Effector memory CD8-positive, alpha-beta T cell (primary cell): ENCODE measurements at regions not wholly inside any gene's neighbourhood (a gene's known extent, or its start where the extent isn't known, plus 50 kb on each side); places are given as distances from the start of the nearest gene placed in this dataset.
"Not testable (repeated sequence)": the region's sequence is repeated elsewhere in the genome, so short reads cannot be mapped to it uniquely, and the experiment has no call there.

Experiments
- ATAC-seq: fragments of 150-1000 bp; cut with Tn5 transposase; replicated peaks from 2 replicates; pipeline ENCODE4 v1.10.0; 2021; ENCODE audit warnings: mild to moderate bottlenecking, moderate library complexity
- DNase-seq, 3 experiments: peaks; one replicate each; pipeline ENCODE4 v3.0.0; 2021
- H3K27ac Mint-ChIP-seq, 2 donors: one replicate each; pipeline ENCODE4 v1.8.0; 2022; ENCODE audit warnings: mild to moderate bottlenecking in 2 of 2, mixed read lengths in 2 of 2, moderate library complexity in 2 of 2
- H3K27me3 Mint-ChIP-seq, 2 donors: one replicate each; pipeline ENCODE4 v1.8.0; 2022; ENCODE audit warnings: mixed read lengths in 2 of 2
- H3K36me3 Mint-ChIP-seq: one replicate; pipeline ENCODE4 v1.8.0; 2022; ENCODE audit warnings: mild to moderate bottlenecking, moderate library complexity, mixed read lengths; ENCODE audit not compliant: insufficient read depth
- H3K4me1 Mint-ChIP-seq, 2 donors: one replicate each; pipeline ENCODE4 v1.8.0; 2022; ENCODE audit warnings: low read depth in 2 of 2, mixed read lengths in 2 of 2
- H3K4me3 Mint-ChIP-seq, 2 donors: one replicate each; pipeline ENCODE4 v1.8.0; 2022; ENCODE audit warnings: mild to moderate bottlenecking in 2 of 2, mixed read lengths in 2 of 2, moderate library complexity in 2 of 2
- H3K9me3 Mint-ChIP-seq, 2 donors: one replicate each; pipeline ENCODE4 v1.8.0; 2022; ENCODE audit warnings: mixed read lengths in 2 of 2

DNA sequence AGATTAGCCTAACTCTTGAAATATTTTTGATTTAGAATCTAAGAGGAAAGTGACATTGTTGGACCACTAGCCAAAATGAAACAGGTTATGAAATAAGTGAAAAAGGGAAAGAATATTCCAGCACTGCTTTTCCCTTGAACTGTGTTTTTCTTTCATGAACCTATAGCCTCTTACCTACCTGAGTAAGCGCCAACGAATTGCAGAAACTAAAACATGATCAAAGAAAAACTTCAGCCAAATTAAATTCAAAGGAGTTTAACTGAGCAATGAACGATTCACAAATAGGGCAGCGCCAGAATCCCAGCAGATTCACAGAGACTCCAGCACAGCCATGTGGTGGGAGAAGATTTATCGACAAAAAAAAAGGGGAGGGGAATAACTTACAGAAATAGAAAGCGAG is 518.6 kb downstream of the PIK3C3 start:
- peaks cover 4 to 8% of the 10 kb centered on the region in 2 donors for H3K9me3 Mint-ChIP-seq
- no peak overlapping the region for H3K27ac Mint-ChIP-seq
- H3K36me3 Mint-ChIP-seq, result peaks cover 5% of the 10 kb centered on the region
- ATAC-seq (no peak), DNase-seq (no peak)
- no peak overlapping the region for H3K4me3 Mint-ChIP-seq
- no peaks in the 10 kb centered on the region for H3K4me1 Mint-ChIP-seq
- no peaks in the 10 kb centered on the region for H3K27me3 Mint-ChIP-seq

- Mint-ChIP-seq H3K9me3 (peaks cover 4 to 8% of the 10 kb centered on the region in 2 donors), H3K27me3 (no peaks in the 10 kb centered on the region), H3K36me3 (peaks cover 5% of the 10 kb centered on the region), H3K4me1 (no peaks in the 10 kb centered on the region), H3K27ac (no peak overlapping the region), H3K4me3 (no peak overlapping the region)
- no peak for DNase-seq
- no peak for ATAC-seq
Observed at GRCh38 chr18:42474577-42474976, 519.5 kb downstream of the PIK3C3 start.

- no peak overlapping the region for H3K4me3 Mint-ChIP-seq
- H3K27me3 Mint-ChIP-seq, result no peaks in the 10 kb centered on the region
- DNase-seq (no peak), ATAC-seq (no peak)
- peaks cover 5% of the 10 kb centered on the region for H3K36me3 Mint-ChIP-seq
- H3K9me3 Mint-ChIP-seq, result peaks cover 4 to 8% of the 10 kb centered on the region in 2 donors
- H3K4me1 Mint-ChIP-seq, result no peaks in the 10 kb centered on the region
- no peak overlapping the region for H3K27ac Mint-ChIP-seq
Observed at GRCh38 chr18:42475157-42475556, 520.1 kb downstream of the PIK3C3 start.

DNA sequence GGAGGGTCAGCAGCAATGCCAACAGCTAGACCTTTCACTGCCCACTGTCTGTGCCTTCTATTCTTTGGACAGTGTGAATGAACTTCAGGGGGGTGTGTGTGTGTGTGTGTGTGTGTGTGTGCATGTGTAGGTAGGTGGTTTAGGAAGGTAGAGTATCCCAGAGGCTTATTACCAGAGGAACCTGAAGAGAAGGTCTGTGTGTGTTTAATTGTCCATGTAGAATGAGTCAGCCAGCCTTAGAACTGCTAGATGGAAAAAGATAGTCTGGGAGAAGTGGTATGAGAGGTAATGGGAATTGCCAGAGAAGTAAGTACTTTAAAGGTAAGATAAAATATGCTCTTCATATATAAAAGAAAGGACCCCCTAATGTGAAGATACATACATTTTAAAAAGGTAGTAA is 522.2 kb downstream of the PIK3C3 start:
- Mint-ChIP-seq H3K27ac (no peak overlapping the region), H3K36me3 (peaks cover 5% of the 10 kb centered on the region), H3K9me3 (peaks cover 0 to 8% of the 10 kb centered on the region in 2 donors), H3K27me3 (no peaks in the 10 kb centered on the region), H3K4me3 (no peak overlapping the region), H3K4me1 (no peaks in the 10 kb centered on the region)
- DNase-seq (no peak), ATAC-seq (no peak)

- no peak overlapping the region for H3K4me3 Mint-ChIP-seq
- H3K27me3 Mint-ChIP-seq, result no peaks in the 10 kb centered on the region
- peaks cover 5 to 27% of the 10 kb centered on the region in 2 donors for H3K9me3 Mint-ChIP-seq
- DNase-seq (no peak), ATAC-seq (no peak)
- H3K36me3 Mint-ChIP-seq, result peaks cover 5% of the 10 kb centered on the region
- no peaks in the 10 kb centered on the region for H3K4me1 Mint-ChIP-seq
- no peak overlapping the region for H3K27ac Mint-ChIP-seq
Observed at GRCh38 chr18:42480441-42480840, 525.4 kb downstream of the PIK3C3 start.

DNA sequence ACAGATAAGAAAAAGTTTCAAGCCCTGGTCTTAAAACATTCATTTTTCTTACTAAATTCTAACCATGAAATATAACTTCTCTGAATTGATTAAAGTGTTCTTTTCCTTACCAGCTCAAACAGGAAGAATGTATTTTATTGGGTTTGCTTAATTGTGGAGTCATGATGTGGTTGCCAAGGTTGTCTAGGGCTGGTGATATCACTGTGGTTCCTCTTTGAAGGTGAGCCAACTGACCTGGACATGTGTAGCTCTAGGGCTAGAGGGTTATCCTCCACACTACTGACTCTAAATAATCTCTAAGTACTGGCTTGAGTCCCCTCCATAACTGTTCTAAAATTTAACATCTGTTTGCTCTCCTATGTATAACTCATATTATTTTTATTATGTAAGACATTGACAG is 529.6 kb downstream of the PIK3C3 start:
- H3K36me3 Mint-ChIP-seq, result no peaks in the 10 kb centered on the region
- H3K9me3 Mint-ChIP-seq, result peaks cover 9 to 26% of the 10 kb centered on the region in 2 donors
- H3K27ac Mint-ChIP-seq, result no peak overlapping the region
- DNase-seq (no peak), ATAC-seq (no peak)
- H3K4me3 Mint-ChIP-seq, result no peak overlapping the region
- H3K4me1 Mint-ChIP-seq, result no peaks in the 10 kb centered on the region
- no peaks in the 10 kb centered on the region for H3K27me3 Mint-ChIP-seq

DNA sequence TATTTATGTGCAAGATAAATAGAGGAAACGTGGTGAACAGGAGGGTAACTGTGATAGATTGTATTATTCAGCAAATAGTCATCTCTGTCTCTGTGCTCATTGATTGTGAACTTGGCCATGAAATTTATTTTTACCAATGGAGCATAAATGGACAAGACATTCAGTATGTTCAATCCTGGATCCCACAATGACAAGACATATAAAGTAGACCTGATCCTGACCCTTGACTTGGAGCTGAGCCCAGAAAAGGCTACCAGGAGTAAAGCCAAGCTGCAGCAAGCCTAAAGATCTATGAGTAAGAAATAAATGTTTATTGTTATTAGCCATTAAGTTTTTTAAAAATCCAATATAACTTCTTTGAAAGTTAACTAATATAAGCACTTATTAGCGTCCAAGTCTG is 531.2 kb downstream of the PIK3C3 start:
- Mint-ChIP-seq H3K27me3 (no peaks in the 10 kb centered on the region), H3K9me3 (peaks cover 9 to 26% of the 10 kb centered on the region in 2 donors), H3K4me3 (no peak overlapping the region), H3K27ac (no peak overlapping the region), H3K36me3 (no peaks in the 10 kb centered on the region), H3K4me1 (no peaks in the 10 kb centered on the region)
- ATAC-seq (no peak), DNase-seq (no peak)

GRCh38 chr18:42508683-42509296 is 553.8 kb downstream of the PIK3C3 start:
- H3K4me3 Mint-ChIP-seq, result no peak overlapping the region
- no peaks in the 10 kb centered on the region for H3K4me1 Mint-ChIP-seq
- H3K27ac Mint-ChIP-seq, result no peak overlapping the region
- H3K27me3 Mint-ChIP-seq, result no peaks in the 10 kb centered on the region
- ATAC-seq (no peak), DNase-seq (no peak)
- H3K36me3 Mint-ChIP-seq, result no peaks in the 10 kb centered on the region
- peaks cover 3 to 10% of the 10 kb centered on the region in 2 donors for H3K9me3 Mint-ChIP-seq

DNA sequence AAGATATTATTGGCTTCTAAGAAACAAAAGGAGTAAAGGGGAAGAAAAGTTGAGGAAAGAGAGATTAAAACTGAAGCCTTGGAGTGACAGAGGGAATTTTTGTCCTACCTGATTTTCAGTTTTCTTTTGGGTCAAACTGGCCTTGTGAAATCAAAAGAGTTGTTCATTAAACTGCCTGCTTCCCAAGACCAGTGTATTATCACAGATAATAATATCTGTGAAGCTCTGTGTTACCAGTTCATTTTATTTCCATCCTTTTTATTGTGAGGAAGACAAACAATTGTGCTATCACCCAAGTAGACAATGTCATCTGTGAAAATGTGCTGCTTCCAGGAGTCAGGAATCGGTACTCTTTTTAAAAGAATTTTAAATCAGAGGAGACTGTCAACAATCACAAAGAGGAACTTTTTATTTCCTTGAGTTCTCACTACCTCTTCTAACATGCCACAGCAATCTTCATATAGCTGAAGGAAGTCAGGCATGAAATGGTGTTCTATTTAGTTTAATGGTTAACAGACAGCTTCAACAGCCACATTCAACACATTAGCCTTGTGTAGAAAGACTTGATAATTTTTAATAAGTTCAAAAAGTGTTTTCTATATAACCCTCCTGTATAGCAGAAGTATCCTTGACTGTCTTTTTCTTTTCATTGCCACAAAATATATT is 554.8 kb downstream of the PIK3C3 start:
- DNase-seq (no peak), ATAC-seq (no peak)
- Mint-ChIP-seq H3K4me3 (no peak overlapping the region), H3K9me3 (peaks cover 6 to 10% of the 10 kb centered on the region in 2 donors), H3K36me3 (no peaks in the 10 kb centered on the region), H3K27ac (no peak overlapping the region), H3K4me1 (no peaks in the 10 kb centered on the region), H3K27me3 (no peaks in the 10 kb centered on the region)

DNA sequence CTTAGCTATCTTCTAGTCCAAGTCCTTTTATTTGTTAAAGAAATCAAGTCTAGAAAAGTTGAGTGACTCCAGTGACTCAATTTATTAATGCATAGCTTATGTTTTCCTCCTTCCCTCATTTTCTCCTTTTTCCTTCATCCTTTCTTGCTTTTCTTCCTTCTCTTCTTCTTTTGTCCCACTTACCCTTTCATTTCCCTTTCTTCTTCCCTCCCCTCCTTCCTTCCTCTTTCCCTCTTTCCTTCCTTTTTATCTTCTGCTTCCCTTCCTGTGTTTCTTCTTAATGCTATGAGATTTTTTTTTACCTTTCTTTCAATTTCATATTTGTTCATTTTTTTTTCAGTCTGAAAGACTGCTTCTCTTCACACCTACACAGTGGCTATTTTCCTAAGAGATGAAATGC is 555.5 kb downstream of the PIK3C3 start:
- DNase-seq, result no peak
- Mint-ChIP-seq H3K27me3 (no peaks in the 10 kb centered on the region), H3K9me3 (peaks cover 6 to 10% of the 10 kb centered on the region in 2 donors), H3K4me3 (no peak overlapping the region), H3K36me3 (no peaks in the 10 kb centered on the region), H3K27ac (no peak overlapping the region), H3K4me1 (no peaks in the 10 kb centered on the region)
- ATAC-seq, result no peak

GRCh38 chr18:42513441-42513840 is 558.4 kb downstream of the PIK3C3 start:
- Mint-ChIP-seq H3K9me3 (peaks cover 3 to 7% of the 10 kb centered on the region in 2 donors), H3K4me3 (no peak overlapping the region), H3K36me3 (no peaks in the 10 kb centered on the region), H3K27ac (no peak overlapping the region), H3K27me3 (no peaks in the 10 kb centered on the region), H3K4me1 (no peaks in the 10 kb centered on the region)
- DNase-seq, result no peak
- ATAC-seq, result no peak

- Mint-ChIP-seq H3K9me3 (peaks cover 7 to 12% of the 10 kb centered on the region in 2 donors), H3K27ac (no peak overlapping the region), H3K4me3 (no peak overlapping the region), H3K36me3 (no peaks in the 10 kb centered on the region), H3K4me1 (no peaks in the 10 kb centered on the region), H3K27me3 (no peaks in the 10 kb centered on the region)
- DNase-seq (no peak), ATAC-seq (no peak)
Observed at GRCh38 chr18:42514512-42514911, 559.5 kb downstream of the PIK3C3 start.

- Mint-ChIP-seq H3K4me1 (no peaks in the 10 kb centered on the region), H3K27ac (no peak overlapping the region), H3K27me3 (no peaks in the 10 kb centered on the region), H3K36me3 (no peaks in the 10 kb centered on the region), H3K4me3 (no peak overlapping the region), H3K9me3 (peaks cover 7 to 16% of the 10 kb centered on the region in 2 donors)
- DNase-seq (no peak), ATAC-seq (no peak)
Observed at GRCh38 chr18:42517896-42518295, 562.9 kb downstream of the PIK3C3 start.

- not testable (repeated sequence) for H3K36me3 Mint-ChIP-seq, H3K27ac Mint-ChIP-seq, ATAC-seq, H3K27me3 Mint-ChIP-seq, H3K4me1 Mint-ChIP-seq, DNase-seq, H3K4me3 Mint-ChIP-seq
- H3K9me3 Mint-ChIP-seq, result peaks cover 11 to 19% of the 10 kb centered on the region in 2 donors
Observed at GRCh38 chr18:42518331-42518730, 563.3 kb downstream of the PIK3C3 start.
